Keratinocyte (primary cell): ENCODE measurements at regions not wholly inside any gene's neighbourhood (a gene's known extent, or its start where the extent isn't known, plus 50 kb on each side); places are given as distances from the start of the nearest gene placed in this dataset.

Experiments
- DNase-seq: peaks from one replicate; pipeline ENCODE4 v3.0.0-alpha.2; 2011; ENCODE audit warnings: low read depth, missing footprints, low spot score
- FAIRE-seq: peaks from 2 replicates; lab custom pipeline; 2011; peaks lifted over from hg19 to GRCh38; lab: Jason Lieb, UNC
- H2AFZ ChIP-seq: 2 replicates; pipeline ENCODE4 v1.6.0; 2012; ENCODE audit warnings: low read length, control low read depth, inconsistent platforms; ENCODE audit not compliant: control insufficient read depth
- H3K27ac ChIP-seq: 2 replicates; pipeline ENCODE4 v1.5.1; 2011; ENCODE audit warnings: low read length; ENCODE audit not compliant: control insufficient read depth, insufficient read depth
- H3K27me3 ChIP-seq: 3 replicates; pipeline ENCODE4 v1.6.0; 2011; ENCODE audit warnings: low read length; ENCODE audit not compliant: control insufficient read depth, insufficient read depth; ENCODE audit errors: extremely low read depth
- H3K36me3 ChIP-seq, 2 experiments: 2 replicates in 1 of 2; 3 replicates in 1 of 2; pipeline ENCODE4 v1.5.1; 2011; ENCODE audit warnings: low read length in 2 of 2, mild to moderate bottlenecking in 1 of 2; ENCODE audit not compliant: control insufficient read depth in 2 of 2, insufficient read depth in 2 of 2; ENCODE audit errors: extremely low read depth in 1 of 2
- H3K4me1 ChIP-seq: 3 replicates; pipeline ENCODE4 v1.5.1; 2011; ENCODE audit warnings: low read length; ENCODE audit not compliant: control insufficient read depth, insufficient read depth; ENCODE audit errors: extremely low read depth
- H3K4me2 ChIP-seq: 3 replicates; pipeline ENCODE4 v1.6.0; 2011; ENCODE audit warnings: low read depth, low read length; ENCODE audit not compliant: control insufficient read depth, insufficient read depth; ENCODE audit errors: extremely low read depth
- H3K4me3 ChIP-seq, 3 experiments: fragments of 200-600 bp in 1 of 3; sonication (generic) in 1 of 3; 2 replicates in 2 of 3; 3 replicates in 1 of 3; pipeline ENCODE4 v1.5.1; 2011 to 2016; ENCODE audit warnings: low read length in 3 of 3, mild to moderate bottlenecking in 3 of 3, control low read depth in 2 of 3, inconsistent platforms in 1 of 3, low read depth in 1 of 3, mixed read lengths in 1 of 3, mixed run types in 1 of 3, moderate library complexity in 1 of 3; ENCODE audit not compliant: control insufficient read depth in 2 of 3, insufficient read depth in 2 of 3; ENCODE audit errors: extremely low read depth in 1 of 3
- H3K79me2 ChIP-seq: 2 replicates; pipeline ENCODE4 v1.6.0; 2012; ENCODE audit warnings: low read length; ENCODE audit not compliant: control insufficient read depth, insufficient read depth
- H3K9ac ChIP-seq: 3 replicates; pipeline ENCODE4 v1.6.0; 2011; ENCODE audit warnings: low read length; ENCODE audit not compliant: control insufficient read depth, insufficient read depth; ENCODE audit errors: extremely low read depth
- H3K9me1 ChIP-seq: 3 replicates; pipeline ENCODE4 v1.6.0; 2011; ENCODE audit warnings: low read length; ENCODE audit not compliant: control insufficient read depth, insufficient read depth; ENCODE audit errors: extremely low read depth
- H3K9me3 ChIP-seq: 2 replicates; pipeline ENCODE4 v1.5.1; 2012; ENCODE audit warnings: low read depth, low read length; ENCODE audit not compliant: control insufficient read depth
- H4K20me1 ChIP-seq: 3 replicates; pipeline ENCODE4 v1.6.0; 2011; ENCODE audit warnings: low read length; ENCODE audit not compliant: control insufficient read depth, insufficient read depth; ENCODE audit errors: extremely low read depth
- EZH2 ChIP-seq: IDR thresholded peaks from one replicate; pipeline ENCODE4 v1.6.1; 2012; ENCODE audit warnings: inconsistent platforms, mild to moderate bottlenecking, low read length, moderate library complexity
- dilution Hi-C: fragments of 300-500 bp; cut with MboI; formaldehyde crosslinking; loops from one replicate; pipeline ENCODE4 v1.7.0; 2020; ENCODE audit warnings: low sequenced_read_pairs; ENCODE audit not compliant: extremely low pct_ligation_motif_present
- TF ChIP-seq, protein P1 (sequence below), 3 experiments: IDR thresholded peaks in 1 of 3; conservative IDR thresholded peaks in 1 of 3; optimal IDR thresholded peaks in 1 of 3; 2 replicates in 2 of 3; 3 replicates in 1 of 3; pipeline versions ENCODE3 to v1.5.1; 2011; ENCODE audit warnings: low read length in 3 of 3, mild to moderate bottlenecking in 3 of 3, moderate library complexity in 2 of 3, control low read depth in 1 of 3, inconsistent platforms in 1 of 3; ENCODE audit not compliant: insufficient read depth in 2 of 3; ENCODE audit errors: extremely low read depth in 1 of 3

DNA sequence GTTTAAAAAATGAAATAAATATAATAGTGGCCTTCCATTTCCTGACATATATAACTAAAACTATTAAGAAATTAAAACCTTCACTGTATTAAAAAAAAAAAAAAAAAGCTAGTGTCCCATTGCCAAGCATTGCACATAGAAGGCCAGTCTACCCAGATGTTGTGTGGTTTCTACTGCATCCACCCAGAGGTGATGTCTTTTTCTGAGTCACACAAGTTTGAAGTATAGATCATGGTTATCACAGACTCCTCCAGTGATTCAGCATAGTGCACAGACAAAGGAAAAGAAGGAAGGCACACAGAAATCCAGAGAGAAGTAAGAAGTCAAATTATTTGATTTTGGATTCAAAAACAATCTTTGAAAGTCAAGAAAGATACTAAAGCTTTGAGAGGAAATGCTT lies 429.0 kb downstream of the ETV1 start:
- Histone ChIP-seq H3K9me3 (no peaks in the 10 kb centered on the region), H3K4me1 (no peaks in the 10 kb centered on the region), H2AFZ (no peak overlapping the region), H3K4me3 (no peak overlapping the region), H3K27me3 (no peaks in the 10 kb centered on the region), H3K27ac (no peak overlapping the region), H3K4me2 (no peak overlapping the region), H3K9ac (no peak overlapping the region), H3K79me2 (no peaks in the 10 kb centered on the region), H3K36me3 (no peaks in the 10 kb centered on the region), H3K9me1 (no peaks in the 10 kb centered on the region), H4K20me1 (no peaks in the 10 kb centered on the region)
- dilution Hi-C loops, result no loop called here
- DNase-seq (no peak), FAIRE-seq (no peak)
- TF ChIP-seq, protein P1, sequence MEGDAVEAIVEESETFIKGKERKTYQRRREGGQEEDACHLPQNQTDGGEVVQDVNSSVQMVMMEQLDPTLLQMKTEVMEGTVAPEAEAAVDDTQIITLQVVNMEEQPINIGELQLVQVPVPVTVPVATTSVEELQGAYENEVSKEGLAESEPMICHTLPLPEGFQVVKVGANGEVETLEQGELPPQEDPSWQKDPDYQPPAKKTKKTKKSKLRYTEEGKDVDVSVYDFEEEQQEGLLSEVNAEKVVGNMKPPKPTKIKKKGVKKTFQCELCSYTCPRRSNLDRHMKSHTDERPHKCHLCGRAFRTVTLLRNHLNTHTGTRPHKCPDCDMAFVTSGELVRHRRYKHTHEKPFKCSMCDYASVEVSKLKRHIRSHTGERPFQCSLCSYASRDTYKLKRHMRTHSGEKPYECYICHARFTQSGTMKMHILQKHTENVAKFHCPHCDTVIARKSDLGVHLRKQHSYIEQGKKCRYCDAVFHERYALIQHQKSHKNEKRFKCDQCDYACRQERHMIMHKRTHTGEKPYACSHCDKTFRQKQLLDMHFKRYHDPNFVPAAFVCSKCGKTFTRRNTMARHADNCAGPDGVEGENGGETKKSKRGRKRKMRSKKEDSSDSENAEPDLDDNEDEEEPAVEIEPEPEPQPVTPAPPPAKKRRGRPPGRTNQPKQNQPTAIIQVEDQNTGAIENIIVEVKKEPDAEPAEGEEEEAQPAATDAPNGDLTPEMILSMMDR (optimal IDR thresholded peaks at IDR 0.05 in 1 of 3, IDR thresholded peaks at IDR 0.05 in 1 of 3, conservative IDR thresholded peaks at IDR 0.05 in 1 of 3; ENCODE audit: extremely low read depth in 1 of 3, insufficient read depth in 2 of 3, low read length in 3 of 3), result no peak
- no peak for TF ChIP-seq EZH2

DNA sequence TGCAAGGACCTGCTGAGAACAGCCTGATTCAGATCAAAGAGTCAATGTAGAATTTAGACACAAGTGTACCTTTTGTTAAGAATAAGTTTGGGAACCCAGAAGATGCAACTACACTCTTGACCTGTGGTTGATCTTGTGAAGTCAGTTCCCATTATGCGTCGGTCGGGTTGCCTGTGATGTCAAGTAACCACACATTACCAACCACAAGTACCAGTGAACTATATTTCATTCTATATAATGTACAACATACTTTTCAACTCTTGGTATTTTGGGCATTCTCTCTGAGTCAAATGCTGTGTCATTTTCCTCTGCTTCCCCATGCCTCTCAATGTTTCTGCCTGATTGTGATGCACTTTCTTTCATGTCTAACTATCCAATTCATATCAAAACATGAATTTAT lies 426.2 kb downstream of the ETV1 start:
- Histone ChIP-seq H3K27ac (no peak overlapping the region), H3K4me2 (no peak overlapping the region), H3K9ac (no peak overlapping the region), H3K79me2 (no peaks in the 10 kb centered on the region), H4K20me1 (no peaks in the 10 kb centered on the region), H3K9me3 (no peaks in the 10 kb centered on the region), H3K9me1 (no peaks in the 10 kb centered on the region), H2AFZ (no peak overlapping the region), H3K4me3 (no peak overlapping the region), H3K36me3 (no peaks in the 10 kb centered on the region), H3K27me3 (no peaks in the 10 kb centered on the region), H3K4me1 (no peaks in the 10 kb centered on the region)
- dilution Hi-C loops, result no loop called here
- DNase-seq (no peak), FAIRE-seq (no peak)
- TF ChIP-seq, protein P1 (optimal IDR thresholded peaks at IDR 0.05 in 1 of 3, IDR thresholded peaks at IDR 0.05 in 1 of 3, conservative IDR thresholded peaks at IDR 0.05 in 1 of 3; ENCODE audit: extremely low read depth in 1 of 3, insufficient read depth in 2 of 3, low read length in 3 of 3), result no peak
- TF ChIP-seq EZH2, result no peak
